C4-2B (cell line): ENCODE measurements at regions not wholly inside any gene's neighbourhood (a gene's known extent, or its start where the extent isn't known, plus 50 kb on each side); places are given as distances from the start of the nearest gene placed in this dataset.

Experiments
- CTCF ChIP-seq: fragments of 450-650 bp; conservative IDR thresholded peaks from 2 replicates; pipeline ENCODE4 v1.5.1; 2017; ENCODE audit warnings: mild to moderate bottlenecking
- ZFX ChIP-seq: fragments of 450-650 bp; IDR thresholded peaks from 2 replicates; pipeline ENCODE4 v1.6.1; 2017

- TF ChIP-seq CTCF (no peak), ZFX (no peak)
Observed at GRCh38 chr1:29502225-29502910, 266.0 kb downstream of the PTPRU start.
